NCI-H82 treated with DMSO at 0.1 percent for 48 hours (cell line): ENCODE measurements at regions not wholly inside any gene's neighbourhood (a gene's known extent, or its start where the extent isn't known, plus 50 kb on each side); places are given as distances from the start of the nearest gene placed in this dataset.
"Not testable (repeated sequence)": the region's sequence is repeated elsewhere in the genome, so short reads cannot be mapped to it uniquely, and the experiment has no call there.

ENCODE experiments used
- DNase-seq: peaks from one replicate; lab custom pipeline; 2025; ENCODE audit not compliant: unreplicated experiment; lab: John Stamatoyannopoulos, UW

DNA sequence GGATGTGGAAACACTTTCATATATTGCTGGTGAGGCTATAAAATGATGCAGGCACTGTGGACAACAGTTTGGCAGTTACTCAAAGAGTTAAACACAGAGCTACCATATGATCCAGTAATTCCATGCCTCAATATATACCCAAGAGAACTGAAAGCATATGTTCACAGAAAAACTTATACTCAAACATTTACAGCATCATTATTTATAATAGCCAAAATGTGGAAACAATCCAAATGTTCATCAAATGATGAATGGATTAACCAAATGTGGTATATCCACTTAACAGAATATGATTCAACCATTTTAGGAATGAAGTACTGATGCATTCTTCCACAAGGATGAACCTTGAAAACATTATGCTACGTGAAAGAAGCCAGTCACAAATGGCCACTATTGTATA, 603.8 kb downstream of the IQCM start:
- DNase-seq: no peak

DNA sequence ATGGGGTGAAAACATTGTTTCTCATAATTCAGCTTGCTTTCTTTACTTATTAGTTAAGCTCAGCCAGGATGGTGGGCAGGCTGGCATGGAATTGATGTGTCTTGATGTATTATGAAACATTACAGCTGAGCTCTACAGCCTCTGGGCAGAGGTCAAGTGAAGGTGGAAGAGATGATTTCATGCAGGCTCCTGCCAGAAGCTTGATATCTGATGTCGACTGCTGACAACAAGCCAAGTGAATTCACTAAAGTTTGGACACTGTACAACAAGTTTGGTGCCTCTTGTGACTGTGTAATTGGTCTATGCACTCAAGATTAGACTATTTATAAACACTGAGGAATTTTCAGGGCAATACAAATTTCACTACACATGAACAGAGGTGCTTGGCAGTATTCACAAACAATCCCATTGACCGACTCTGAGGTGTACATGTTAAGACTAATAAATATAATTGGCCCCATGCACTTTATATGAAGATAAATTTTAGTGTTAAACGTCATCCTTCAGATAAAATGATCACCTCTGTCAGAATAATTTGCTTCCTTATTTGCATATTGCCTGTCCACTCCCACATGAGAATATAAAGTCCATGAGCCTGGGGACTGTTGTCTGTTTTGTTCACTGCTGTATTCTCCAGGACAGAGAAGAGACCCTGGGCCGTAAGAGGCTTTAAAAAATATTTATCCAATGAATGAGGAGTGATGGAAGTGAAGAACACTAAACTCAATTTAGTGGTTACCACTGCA, 612.2 kb downstream of the IQCM start:
- no peak for DNase-seq

DNA sequence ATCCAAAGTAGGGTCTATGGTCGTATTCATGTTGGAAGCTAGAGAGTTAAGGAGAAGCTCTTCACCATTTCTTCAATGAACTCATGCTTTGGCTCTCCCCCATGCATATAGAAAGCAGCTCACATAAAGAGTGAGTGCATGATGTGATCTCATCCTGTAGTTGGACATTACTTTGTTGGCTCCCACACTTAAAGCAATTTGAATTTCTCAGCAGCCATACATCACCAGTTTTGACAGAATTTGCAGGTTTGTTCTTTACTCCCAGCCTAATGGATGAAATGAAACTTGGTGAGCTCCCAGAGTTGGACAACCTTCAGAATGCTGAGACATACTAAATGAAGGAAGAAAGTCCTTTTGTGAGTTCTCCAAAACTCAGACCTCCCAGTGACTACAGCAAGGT, 613.5 kb downstream of the IQCM start:
- no peak for DNase-seq

DNA sequence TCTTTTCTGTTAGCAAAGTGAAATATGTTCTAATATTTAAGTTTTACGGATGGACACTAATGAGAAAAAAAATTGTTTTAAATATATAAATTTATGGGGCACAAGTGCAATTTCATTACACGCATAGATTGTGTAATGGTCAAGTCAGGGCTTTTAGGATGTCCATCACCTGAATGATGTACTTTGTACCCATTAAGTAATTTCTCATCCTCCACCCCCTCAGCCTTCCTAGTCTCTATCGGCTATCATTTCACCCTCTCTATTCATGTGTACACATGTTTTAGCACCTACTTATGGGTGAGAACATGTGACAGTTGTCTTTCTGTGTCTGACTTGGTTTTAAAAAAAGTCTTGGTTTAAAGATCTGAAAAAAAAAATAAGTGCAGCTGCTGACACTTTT, 616.0 kb downstream of the IQCM start:
- DNase-seq: no peak

DNA sequence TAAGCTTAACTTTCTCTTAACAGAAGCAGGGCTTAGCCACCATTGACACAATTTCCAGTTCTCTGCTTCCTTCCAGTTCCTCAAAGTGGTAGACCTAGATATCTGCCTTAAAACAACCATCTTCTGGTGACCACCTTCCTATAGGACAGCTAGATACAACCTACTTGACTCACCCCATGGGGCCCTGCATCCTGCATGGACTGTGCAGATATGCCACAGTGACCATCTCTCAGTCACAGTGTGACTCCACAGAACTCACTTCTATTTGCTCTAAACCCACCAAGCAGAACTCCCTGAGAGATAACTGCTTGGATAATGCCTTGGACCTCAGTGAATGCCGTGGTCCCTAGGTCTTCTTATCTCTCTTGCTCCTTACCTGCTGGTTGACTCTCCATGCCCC, 621.6 kb downstream of the IQCM start:
- DNase-seq: no peak

DNA sequence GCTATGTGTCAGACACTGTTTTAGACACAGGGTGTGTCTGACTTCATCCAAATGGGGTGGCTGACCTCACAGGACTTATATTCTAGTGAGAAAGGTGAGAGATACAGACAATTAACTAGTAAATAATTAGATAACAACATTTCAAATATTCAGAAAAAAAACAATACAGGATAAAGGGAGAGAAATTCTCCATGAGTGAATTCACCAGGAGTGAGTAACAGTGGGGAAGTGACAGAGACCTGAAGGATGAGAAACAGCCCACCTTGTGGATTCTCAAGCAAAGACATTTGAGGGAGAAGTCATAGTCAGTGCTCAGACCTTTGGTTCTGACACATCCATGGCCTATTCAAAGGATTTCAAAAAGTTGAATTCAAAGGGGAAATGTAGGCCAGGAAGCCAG, 627.9 kb downstream of the IQCM start:
- DNase-seq: no peak

DNA sequence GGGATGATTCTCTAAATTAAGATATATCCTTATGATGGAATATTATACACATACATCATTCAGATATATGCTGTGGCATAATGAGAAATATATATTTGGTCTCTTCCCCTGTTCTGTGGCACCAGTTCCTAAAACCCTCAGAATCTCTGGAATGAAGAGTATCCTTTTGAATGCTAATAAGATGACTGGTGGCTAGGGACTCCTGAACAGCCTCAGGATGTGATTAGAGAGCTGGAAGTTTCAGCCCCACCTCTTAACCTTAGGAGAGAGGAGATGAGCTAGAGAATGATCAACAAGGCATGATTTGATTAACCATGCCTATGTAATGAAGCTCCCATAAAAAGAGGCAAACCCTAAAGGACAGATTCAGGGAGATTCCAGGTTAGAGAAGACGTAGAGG, 632.0 kb downstream of the IQCM start:
- no peak for DNase-seq

DNA sequence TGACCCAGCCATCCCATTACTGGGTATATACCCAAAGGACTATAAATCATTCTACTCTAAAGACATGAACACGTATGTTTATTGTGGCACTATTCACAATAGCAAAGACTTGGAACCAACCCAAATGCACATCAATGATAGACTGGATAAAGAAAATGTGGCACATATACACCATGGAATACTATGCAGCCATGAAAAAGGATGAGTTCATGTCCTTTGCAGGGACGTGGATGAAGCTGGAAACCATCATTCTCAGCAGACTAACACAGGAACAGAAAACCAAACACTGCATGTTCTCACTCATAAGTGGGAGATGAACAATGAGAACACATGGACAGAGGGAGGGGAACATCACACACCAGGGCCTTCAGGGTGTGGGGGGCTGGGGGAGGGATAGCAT, 634.2 kb downstream of the IQCM start:
- not testable (repeated sequence) for DNase-seq

DNA sequence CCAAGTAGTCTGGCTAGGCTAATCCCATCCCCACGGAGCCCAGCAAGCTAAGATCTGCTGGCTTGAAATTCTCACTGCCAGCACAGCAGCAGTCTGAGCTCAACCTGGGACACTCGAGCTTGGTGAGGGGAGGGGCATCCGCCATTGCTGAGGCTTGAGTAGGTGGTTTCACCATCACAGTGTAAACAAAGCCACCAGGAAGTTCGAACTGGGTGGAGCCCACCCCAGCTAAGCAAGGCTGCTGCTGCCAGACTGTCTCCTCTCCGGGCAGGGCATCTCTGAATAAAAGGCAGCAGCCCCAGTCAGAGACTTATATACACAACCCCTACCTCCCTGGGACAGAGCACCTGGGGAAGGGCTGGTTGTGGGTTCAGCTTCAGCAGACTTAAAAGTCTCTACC, 639.6 kb downstream of the IQCM start:
- no peak for DNase-seq

DNA sequence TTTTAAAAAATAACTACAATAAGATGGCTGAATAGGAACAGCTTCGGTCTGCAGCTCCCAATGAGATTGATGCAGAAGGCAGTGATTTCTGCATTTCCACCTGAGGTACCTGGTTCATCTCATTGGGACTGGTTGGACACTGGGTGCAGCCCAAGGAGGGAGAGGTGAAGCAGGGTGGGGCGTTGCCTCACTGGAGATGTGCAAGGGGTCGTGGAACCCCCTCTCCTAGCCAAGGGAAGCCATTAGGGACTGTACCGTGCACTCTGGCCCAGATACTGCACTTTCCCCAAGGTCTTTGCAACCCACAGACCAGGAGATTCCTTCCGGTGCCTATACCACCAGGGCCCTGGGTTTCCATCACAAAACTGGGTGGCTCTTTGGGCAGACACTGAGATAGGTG, 640.1 kb downstream of the IQCM start:
- DNase-seq: no peak

DNA sequence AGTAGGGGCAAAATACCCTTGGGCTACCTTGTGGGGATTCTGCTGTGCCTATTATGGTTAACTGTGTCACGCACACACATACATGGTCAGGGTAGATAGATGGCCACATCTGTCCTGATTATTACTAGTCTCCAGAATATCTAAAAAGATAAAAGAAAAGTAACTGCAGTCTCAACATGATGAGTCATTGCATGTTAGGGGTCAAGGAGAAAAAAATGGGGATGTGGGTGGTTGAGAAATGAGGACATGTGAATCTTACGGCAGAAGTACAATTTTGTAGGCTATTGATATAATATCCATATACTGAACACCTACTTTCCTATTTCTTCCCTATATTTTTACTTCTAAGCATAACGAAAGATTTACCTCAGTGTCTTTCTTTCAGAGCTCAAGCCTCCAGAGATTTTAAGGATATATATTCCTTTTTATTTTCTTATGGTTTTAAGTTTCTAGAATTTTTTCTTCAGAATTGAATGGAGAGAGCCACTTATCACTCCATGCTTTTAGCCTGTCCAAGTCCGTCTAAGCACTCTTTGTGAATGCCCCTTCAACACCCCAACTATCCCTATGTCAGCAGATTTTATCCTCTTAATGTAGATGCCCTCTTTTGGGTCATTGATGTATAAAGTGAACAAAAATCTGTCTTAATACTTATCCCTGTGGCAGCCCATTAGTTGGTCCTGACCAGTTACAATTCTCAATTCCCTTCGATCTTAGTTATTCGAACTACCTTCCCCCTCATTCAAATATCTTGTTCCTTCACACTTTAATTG, 642.2 kb downstream of the IQCM start:
- no peak for DNase-seq

DNA sequence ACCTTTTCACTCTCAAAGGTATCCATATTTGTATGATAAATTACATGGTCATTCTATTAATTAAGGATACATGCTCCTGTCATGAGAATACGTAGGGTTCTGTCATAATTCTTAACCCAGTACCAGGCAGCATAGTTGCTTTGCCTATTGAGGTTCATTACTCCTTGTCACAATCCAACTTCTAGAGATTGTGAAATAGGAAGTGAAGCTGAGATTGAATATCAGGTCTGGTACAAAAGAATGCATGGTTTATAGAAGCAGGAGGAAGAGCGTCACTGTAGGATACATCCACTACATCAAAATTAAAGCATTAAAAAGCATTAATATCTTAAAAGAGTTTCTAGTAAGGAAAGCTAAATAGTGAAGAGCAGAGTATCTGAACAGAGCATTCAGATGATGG, 647.0 kb downstream of the IQCM start:
- no peak for DNase-seq

DNA sequence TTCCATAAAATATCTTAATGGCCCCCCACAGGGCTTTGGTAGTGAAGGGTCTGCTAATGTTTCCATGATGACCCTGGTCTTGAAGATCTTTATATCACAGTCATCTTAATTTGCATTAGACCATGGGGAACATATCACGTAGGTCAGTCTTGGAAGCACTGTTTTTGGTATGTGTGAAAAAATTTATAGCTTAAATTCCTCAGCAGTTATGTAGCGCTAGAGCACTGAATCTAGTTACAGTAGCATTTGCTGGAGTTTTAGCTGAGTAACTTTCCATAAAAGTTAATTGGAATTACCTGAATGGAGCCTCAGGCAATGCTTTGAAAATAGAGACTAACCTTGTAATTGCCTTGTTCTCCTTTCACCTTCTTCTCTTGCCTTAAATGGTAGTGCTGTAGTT, 648.8 kb downstream of the IQCM start:
- DNase-seq: no peak

DNA sequence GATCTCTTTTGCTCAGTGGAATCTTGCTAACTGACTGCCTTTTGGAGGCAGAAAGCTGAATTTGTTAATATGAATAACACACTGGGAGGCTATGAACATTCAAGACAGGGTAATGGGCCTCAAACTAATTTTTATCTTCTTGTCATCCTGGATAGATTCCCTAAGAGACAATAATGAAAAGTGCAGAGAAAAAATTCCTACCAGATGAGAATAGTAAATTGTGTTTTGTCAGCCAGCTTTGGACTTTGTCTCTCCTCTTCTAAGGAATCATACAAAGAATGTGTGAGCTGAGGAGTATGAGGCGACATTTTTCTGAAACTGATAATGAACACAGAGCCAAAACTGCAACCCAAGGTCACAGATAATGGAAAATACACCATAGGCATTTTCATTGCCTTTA, 649.3 kb downstream of the IQCM start:
- DNase-seq: no peak

DNA sequence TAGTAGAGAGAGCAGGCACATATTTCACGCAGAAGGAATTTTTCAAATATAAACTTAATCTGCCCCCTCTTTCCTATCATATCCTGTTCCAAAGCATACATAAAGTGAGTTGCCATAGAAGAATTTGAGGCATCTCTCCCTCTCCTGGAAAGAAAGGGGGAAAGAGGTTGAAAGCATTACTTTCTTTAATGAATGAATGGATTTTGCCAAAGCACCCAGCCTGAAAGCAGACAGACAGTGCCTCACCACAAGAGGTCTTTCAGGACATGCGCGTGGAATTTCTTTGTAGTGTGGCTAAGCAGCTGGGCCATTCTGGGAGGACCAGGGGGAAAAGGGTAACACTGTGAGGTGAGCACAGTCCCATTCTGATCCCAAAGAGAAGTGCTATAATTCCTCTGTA, 651.4 kb downstream of the IQCM start:
- DNase-seq: no peak

DNA sequence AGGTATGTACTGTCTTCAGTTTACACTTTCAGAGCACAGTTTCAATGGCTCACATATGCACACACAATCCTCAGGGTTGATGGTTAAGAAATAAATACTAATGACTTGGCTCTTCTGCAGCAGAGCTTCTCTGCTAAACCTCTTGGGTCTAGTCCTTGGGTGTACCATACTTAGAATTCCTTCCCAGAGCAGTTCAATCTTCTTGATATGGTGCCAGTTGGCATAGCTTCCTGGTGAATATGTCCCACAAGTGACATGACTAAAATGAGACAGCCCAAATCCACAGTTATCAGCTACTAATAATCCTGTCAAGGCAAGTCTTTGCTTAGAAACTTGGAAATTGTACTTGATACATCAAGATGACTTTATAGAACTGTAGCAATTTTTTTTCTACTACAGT, 654.4 kb downstream of the IQCM start:
- no peak for DNase-seq

DNA sequence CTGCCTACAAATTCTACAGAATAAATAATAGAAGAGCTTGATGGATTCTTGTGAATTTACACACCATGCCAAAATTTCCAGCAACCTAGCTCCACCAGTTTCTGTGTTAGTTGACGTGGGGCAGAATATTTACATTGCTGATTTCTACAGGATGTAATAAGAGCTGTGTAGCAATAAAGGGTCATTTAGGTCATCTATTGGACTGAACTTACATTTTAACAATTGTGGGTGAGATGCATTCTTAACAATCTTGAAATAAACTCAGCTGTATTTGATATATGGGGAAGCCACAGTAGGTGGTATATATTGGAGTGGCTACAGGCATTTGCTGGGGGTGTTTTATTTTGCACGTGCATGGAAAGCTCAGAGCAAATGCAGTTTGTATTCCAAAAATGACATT, 655.3 kb downstream of the IQCM start:
- DNase-seq: no peak

DNA sequence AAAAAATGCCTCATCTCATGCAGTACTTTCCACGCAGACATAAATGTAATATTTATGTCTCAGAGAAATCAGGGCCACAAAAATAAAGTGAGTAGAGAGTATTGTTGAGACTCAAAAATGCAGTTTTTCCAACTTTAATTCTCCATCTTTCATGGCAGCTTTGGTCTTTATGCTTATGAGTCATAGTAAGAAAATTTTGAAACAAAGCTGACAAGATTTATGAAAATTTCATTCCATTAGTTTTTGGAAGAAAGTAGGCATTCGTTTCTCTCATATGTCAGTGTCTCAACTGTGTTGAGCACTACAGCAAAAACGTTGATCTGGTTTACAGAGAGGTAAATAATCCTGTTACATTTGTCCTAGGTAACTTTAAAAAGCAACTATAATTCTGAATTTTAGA, 656.8 kb downstream of the IQCM start:
- no peak for DNase-seq

DNA sequence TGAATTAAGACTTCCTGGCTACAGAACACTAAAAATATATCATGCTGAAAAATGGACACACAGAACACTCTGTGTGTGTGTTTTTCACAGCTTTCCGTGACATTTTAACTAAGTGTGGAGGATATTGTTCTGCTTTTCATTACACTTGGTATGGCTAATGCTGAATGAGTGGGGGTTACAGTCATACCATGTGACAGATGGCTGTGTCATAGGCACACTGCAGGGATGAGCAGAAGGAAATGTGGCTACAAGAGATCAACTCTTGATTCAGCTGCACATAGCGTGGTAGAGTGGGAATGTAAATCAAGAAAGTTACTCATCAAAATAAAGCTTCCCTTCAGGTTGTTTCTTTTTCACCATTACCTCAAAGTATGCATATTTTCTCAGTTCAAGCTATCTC, 669.8 kb downstream of the IQCM start:
- DNase-seq: no peak

DNA sequence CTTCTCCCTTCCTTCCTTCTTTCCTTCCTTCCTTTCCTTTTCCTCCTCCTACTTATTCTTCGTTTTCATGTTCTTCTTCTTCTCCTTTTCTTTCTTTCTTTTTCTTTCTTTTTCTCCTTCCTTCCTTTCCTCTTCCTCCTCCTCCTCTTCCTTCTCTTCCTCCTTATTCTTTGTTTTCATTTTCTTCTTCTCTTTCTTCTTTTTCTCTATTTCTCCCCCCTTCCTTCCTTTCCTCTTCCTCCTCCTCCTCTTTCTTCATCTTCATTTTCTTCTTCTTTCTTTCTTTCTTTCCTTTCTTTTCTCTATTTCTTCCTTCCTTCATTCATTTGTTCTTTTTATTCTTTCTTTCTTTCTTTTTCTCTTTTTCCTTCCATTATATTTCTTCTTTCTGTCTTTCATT, 671.6 kb downstream of the IQCM start:
- no peak for DNase-seq

DNA sequence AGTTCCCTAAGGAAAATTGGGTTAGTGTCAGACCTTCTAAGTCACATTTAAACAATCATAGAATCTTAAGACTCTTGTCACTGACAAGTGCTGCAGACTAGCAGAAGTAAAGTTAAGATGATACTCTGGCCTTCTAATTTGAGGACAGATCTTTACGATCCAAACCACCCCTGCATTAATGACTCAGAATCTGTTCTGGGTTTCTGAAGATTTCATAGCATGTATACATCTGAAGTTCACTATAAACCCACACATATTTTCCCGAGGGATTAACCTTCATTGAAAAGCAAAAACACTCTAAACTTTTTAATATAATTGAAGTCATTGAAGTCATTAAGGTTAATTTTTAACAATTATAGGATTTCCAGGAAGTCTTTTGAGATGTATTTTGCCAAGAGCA, 674.3 kb downstream of the IQCM start:
- no peak for DNase-seq

DNA sequence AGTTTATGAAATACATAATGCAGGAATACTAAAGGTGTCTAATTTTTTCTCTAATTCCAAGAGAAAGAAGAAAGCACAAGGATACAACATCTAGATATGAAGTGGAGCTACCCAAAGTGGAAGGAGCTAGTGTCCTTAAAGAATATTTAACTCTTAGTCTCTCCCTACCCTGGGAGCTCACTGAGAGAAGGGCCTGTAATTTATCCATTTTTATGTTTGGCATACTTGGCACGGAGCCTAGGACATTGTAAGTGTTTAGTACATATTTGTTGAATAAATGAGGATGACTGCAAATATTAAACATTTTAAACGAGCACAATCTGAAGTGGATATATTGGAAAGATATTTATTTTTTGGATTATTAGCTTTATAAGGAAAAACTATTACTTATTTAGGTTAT, 674.8 kb downstream of the IQCM start:
- DNase-seq: no peak
